ENCODE measurements at regions not wholly inside any gene's neighbourhood (a gene's known extent, or its start where the extent isn't known, plus 50 kb on each side); places are given as distances from the start of the nearest gene placed in this dataset.

- no peak for DNase-seq (ENCODE audit: low read depth)
- no peak for TF ChIP-seq CTCF (IDR thresholded peaks at IDR 0.05; ENCODE audit: control insufficient read depth, extremely low read depth, insufficient read depth)
- H3K4me3 ChIP-seq (ENCODE audit: low read depth, low read length): no peak overlapping the region
These were observed 188.5 kb upstream of the SNX2 start for GRCh38 chr5:122586351-122586750.

- no peak overlapping the region for H3K4me3 ChIP-seq (ENCODE audit: low read depth, low read length)
- no peak for TF ChIP-seq CTCF (IDR thresholded peaks at IDR 0.05; ENCODE audit: control insufficient read depth, extremely low read depth, insufficient read depth)
- no peak for DNase-seq (ENCODE audit: low read depth)
These were observed 183.1 kb upstream of the SNX2 start for GRCh38 chr5:122591828-122592227.

DNA sequence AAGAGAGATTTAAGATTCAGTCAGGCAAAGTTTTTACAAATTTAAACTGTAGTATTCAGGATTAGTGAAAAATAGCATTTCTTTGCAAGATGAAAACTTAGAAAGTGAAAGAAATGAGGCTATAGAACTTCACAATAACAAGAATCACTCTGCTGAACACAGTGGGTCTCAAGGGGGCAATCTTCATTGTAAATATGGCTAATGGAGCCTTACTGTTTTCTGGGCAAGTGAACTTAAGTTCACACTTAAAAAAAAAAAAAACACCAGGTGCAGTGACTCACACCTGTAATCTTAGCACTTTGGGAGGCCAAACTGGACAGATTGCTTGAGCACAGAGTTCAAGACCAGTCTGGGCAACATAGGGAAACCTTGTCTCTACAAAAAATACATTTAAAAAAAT, 175.9 kb upstream of the SNX2 start:
- DNase-seq (ENCODE audit: low read depth): no peak
- no peak for TF ChIP-seq CTCF (IDR thresholded peaks at IDR 0.05; ENCODE audit: control insufficient read depth, extremely low read depth, insufficient read depth)

GRCh38 chr5:122600924-122601323, 174.0 kb upstream of the SNX2 start:
- no peak overlapping the region for H3K4me3 ChIP-seq (ENCODE audit: low read depth, low read length)
- TF ChIP-seq CTCF (IDR thresholded peaks at IDR 0.05; ENCODE audit: control insufficient read depth, extremely low read depth, insufficient read depth): no peak
- DNase-seq (ENCODE audit: low read depth): no peak

More for the DNA sequence above, 175.9 kb upstream of the SNX2 start:
- H3K4me3 ChIP-seq (ENCODE audit: low read depth, low read length): no peak overlapping the region

DNA sequence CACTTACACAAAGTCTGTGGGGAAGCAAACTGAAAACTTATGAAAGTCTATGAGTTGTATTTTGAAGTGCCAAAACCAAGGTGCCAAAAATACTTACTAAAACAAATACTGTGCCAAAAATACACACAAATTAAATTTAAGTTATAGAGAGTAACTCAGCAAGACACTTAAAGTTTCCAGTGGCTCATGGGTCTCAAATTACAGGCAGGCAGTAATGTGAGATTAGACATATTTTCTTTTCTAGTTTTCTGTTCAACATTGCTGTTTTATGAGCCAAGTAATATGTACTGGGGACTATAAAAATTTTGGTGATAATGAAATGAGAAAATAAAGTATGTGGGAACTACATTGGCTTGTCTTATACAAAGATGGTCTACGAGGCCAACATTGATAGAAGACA, 172.2 kb upstream of the SNX2 start:
- peak; percentile 8 for DNase-seq (ENCODE audit: low read depth)
- no peak for TF ChIP-seq CTCF (IDR thresholded peaks at IDR 0.05; ENCODE audit: control insufficient read depth, extremely low read depth, insufficient read depth)

DNA sequence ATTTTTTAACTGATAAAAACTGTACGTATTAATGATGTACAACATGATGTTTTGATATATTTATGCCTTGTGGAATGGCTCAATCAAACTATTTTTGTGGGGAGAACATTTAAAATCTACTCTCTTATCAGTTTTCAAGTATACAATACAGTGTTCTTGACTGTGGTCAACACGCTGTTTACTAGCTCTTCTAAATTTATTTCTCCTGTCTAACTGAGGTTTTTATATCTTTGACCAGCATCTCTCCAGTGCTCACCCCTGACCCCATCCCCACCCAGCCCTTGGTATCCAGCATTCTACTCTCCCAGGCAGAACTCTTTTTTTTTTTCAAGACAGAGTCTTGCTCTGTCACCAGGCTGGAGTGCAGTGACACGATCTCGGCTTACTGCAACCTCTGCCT, 169.6 kb upstream of the SNX2 start:
- DNase-seq (ENCODE audit: low read depth): no peak
- no peak for TF ChIP-seq CTCF (IDR thresholded peaks at IDR 0.05; ENCODE audit: control insufficient read depth, extremely low read depth, insufficient read depth)
- no peak overlapping the region for H3K4me3 ChIP-seq (ENCODE audit: low read depth, low read length)

More for the DNA sequence above, 172.2 kb upstream of the SNX2 start:
- H3K4me3 ChIP-seq (ENCODE audit: low read depth, low read length): no peak overlapping the region

- peak; percentile 7 for DNase-seq (ENCODE audit: low read depth)
- no peak overlapping the region for H3K4me3 ChIP-seq (ENCODE audit: low read depth, low read length)
- TF ChIP-seq CTCF (IDR thresholded peaks at IDR 0.05; ENCODE audit: control insufficient read depth, extremely low read depth, insufficient read depth): no peak
These were observed 167.1 kb upstream of the SNX2 start for GRCh38 chr5:122607818-122608217.
